ENCODE measurements at regions not wholly inside any gene's neighbourhood (a gene's known extent, or its start where the extent isn't known, plus 50 kb on each side); places are given as distances from the start of the nearest gene placed in this dataset.

DNA sequence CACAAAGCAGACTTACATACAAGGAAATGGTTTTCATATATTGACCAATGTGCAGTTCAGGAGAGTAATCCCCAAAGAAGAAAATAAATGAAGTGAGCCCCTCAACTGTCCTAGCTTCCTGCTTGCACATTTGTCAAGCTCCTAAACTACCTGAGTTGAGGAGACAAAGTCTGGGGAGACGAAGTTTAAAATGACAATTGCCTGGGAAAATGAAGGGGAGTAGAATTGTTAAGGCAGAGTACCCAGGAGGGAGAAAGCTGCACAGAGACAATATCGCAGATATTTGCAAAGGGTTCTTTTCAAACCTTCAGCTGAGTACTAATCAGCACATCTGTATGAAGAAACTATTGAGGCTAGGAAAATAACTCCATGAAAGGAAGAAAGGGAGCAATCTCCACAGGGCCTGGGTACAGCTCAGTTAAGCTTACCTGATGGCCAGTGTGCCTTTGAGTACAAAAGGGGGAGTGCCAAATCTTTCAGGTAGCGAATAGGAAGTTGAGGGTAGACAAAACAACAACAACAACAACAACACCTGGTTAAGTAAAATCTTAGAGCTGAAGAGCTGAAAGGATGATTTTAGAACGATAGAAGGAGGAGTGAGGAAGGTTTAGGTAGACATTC is 1700.1 kb upstream of the PRR20A start:
- no peak for TF ChIP-seq FOXK2 (IDR thresholded peaks at IDR 0.05)
- no peak for TF ChIP-seq SUZ12 (IDR thresholded peaks at IDR 0.05)
- no peak for TF ChIP-seq LEF1 (IDR thresholded peaks at IDR 0.05; ENCODE audit: borderline replicate concordance)
